ENCODE measurements at regions not wholly inside any gene's neighbourhood (a gene's known extent, or its start where the extent isn't known, plus 50 kb on each side); places are given as distances from the start of the nearest gene placed in this dataset.

GRCh38 chr6:24990944-24991809 lies 55.4 kb upstream of the RIPOR2 start:
- H3K4me3 ChIP-seq (ENCODE audit: low read length, poor library complexity, severe bottlenecking), result no peak overlapping the region
- peaks cover 28% of the 10 kb centered on the region for H4K20me1 ChIP-seq (ENCODE audit: insufficient read depth, low read length, poor library complexity, severe bottlenecking)
- no peak for TF ChIP-seq CTCF (conservative IDR thresholded peaks at IDR 0.05; ENCODE audit: low read length)
- H3K4me2 ChIP-seq (ENCODE audit: low read depth, low read length, poor library complexity, severe bottlenecking), result no peak overlapping the region
- no peaks in the 10 kb centered on the region for H3K9me2 ChIP-seq (replicated peaks; ENCODE audit: low read depth, low read length)
- H3K79me2 ChIP-seq (ENCODE audit: insufficient read depth, low read length), result peaks cover 56% of the 10 kb centered on the region
- H3K9ac ChIP-seq (ENCODE audit: low read depth, low read length, poor library complexity, severe bottlenecking), result no peak overlapping the region
- no peak overlapping the region for H2AFZ ChIP-seq (ENCODE audit: low read length)
- peaks cover 9% of the 10 kb centered on the region for H3K4me1 ChIP-seq (ENCODE audit: insufficient read depth, low read length, poor library complexity, severe bottlenecking)
- no peaks in the 10 kb centered on the region for H3F3A ChIP-seq (ENCODE audit: low read depth)
- peaks cover 26% of the 10 kb centered on the region for H3K36me3 ChIP-seq (ENCODE audit: insufficient read depth, low read length)
- H3K27me3 ChIP-seq (ENCODE audit: insufficient read depth, low read length, poor library complexity, severe bottlenecking), result no peaks in the 10 kb centered on the region
- H3K9me3 ChIP-seq (ENCODE audit: insufficient read depth, low read depth, low read length), result no peaks in the 10 kb centered on the region

GRCh38 chr6:24991810-24992467 lies 56.2 kb upstream of the RIPOR2 start:
- Histone ChIP-seq H4K20me1 (ENCODE audit: insufficient read depth, low read length, poor library complexity, severe bottlenecking) (peaks cover 20% of the 10 kb centered on the region), H3K4me3 (ENCODE audit: low read length, poor library complexity, severe bottlenecking) (no peak overlapping the region), H3K9ac (ENCODE audit: low read depth, low read length, poor library complexity, severe bottlenecking) (no peak overlapping the region), H2AFZ (ENCODE audit: low read length) (no peak overlapping the region), H3K4me2 (ENCODE audit: low read depth, low read length, poor library complexity, severe bottlenecking) (no peak overlapping the region), H3F3A (ENCODE audit: low read depth) (no peaks in the 10 kb centered on the region), H3K27me3 (ENCODE audit: insufficient read depth, low read length, poor library complexity, severe bottlenecking) (no peaks in the 10 kb centered on the region), H3K9me3 (ENCODE audit: insufficient read depth, low read depth, low read length) (no peaks in the 10 kb centered on the region), H3K36me3 (ENCODE audit: insufficient read depth, low read length) (peaks cover 20% of the 10 kb centered on the region), H3K4me1 (ENCODE audit: insufficient read depth, low read length, poor library complexity, severe bottlenecking) (peaks cover 10% of the 10 kb centered on the region), H3K79me2 (ENCODE audit: insufficient read depth, low read length) (peaks cover 55% of the 10 kb centered on the region), H3K9me2 (replicated peaks; ENCODE audit: low read depth, low read length) (no peaks in the 10 kb centered on the region)
- TF ChIP-seq CTCF (conservative IDR thresholded peaks at IDR 0.05; ENCODE audit: low read length) (peak; percentile 89), EZH2phosphoT487 (IDR thresholded peaks at IDR 0.05; ENCODE audit: borderline replicate concordance) (no peak)

GRCh38 chr6:24994812-24995211 lies 59.1 kb upstream of the RIPOR2 start:
- Histone ChIP-seq H3K9me3 (ENCODE audit: insufficient read depth, low read depth, low read length) (no peaks in the 10 kb centered on the region), H3K4me2 (ENCODE audit: low read depth, low read length, poor library complexity, severe bottlenecking) (no peak overlapping the region), H3K9ac (ENCODE audit: low read depth, low read length, poor library complexity, severe bottlenecking) (no peak overlapping the region), H3K27me3 (ENCODE audit: insufficient read depth, low read length, poor library complexity, severe bottlenecking) (no peaks in the 10 kb centered on the region), H3K4me3 (ENCODE audit: low read length, poor library complexity, severe bottlenecking) (no peak overlapping the region), H3K9me2 (replicated peaks; ENCODE audit: low read depth, low read length) (no peaks in the 10 kb centered on the region), H3F3A (ENCODE audit: low read depth) (no peaks in the 10 kb centered on the region), H4K20me1 (ENCODE audit: insufficient read depth, low read length, poor library complexity, severe bottlenecking) (peaks cover 15% of the 10 kb centered on the region), H3K4me1 (ENCODE audit: insufficient read depth, low read length, poor library complexity, severe bottlenecking) (peaks cover 18% of the 10 kb centered on the region), H3K79me2 (ENCODE audit: insufficient read depth, low read length) (peaks cover 60% of the 10 kb centered on the region), H3K36me3 (ENCODE audit: insufficient read depth, low read length) (peaks cover 10% of the 10 kb centered on the region; the same call in 1 of the 2 replicates), H2AFZ (ENCODE audit: low read length) (no peak overlapping the region)
- TF ChIP-seq EZH2phosphoT487 (IDR thresholded peaks at IDR 0.05; ENCODE audit: borderline replicate concordance), result no peak
- TF ChIP-seq CTCF (conservative IDR thresholded peaks at IDR 0.05; ENCODE audit: low read length), result no peak

Data from Loucy (cell line).